HG03575 (cell line): ENCODE measurements at regions not wholly inside any gene's neighbourhood (a gene's known extent, or its start where the extent isn't known, plus 50 kb on each side); places are given as distances from the start of the nearest gene placed in this dataset.

Experiments used
- ATAC-seq: cut with Tn5 transposase; IDR thresholded peaks from one replicate; pipeline ENCODE4 v1.9.1; 2021; ENCODE audit not compliant: unreplicated experiment, insufficient number of reproducible peaks, low FRiP score; ENCODE audit errors: extremely low read depth

- ATAC-seq, result no peak
Measured at GRCh38 chr5:100479079-100479688, 56.0 kb upstream of the FAM174A start.

GRCh38 chr5:100472091-100472490, 63.1 kb upstream of the FAM174A start:
- ATAC-seq, result no peak

- ATAC-seq, result peak; percentile 85
Measured at GRCh38 chr5:100469767-100470166, 65.4 kb upstream of the FAM174A start.

GRCh38 chr5:100464418-100464817, 70.8 kb upstream of the FAM174A start:
- ATAC-seq, result no peak

- ATAC-seq, result no peak
Measured at GRCh38 chr5:100456615-100457014, 78.6 kb upstream of the FAM174A start.

GRCh38 chr5:100452126-100452525, 83.0 kb upstream of the FAM174A start:
- no peak for ATAC-seq

- no peak for ATAC-seq
Measured at GRCh38 chr5:100448111-100448528, 87.1 kb upstream of the FAM174A start.

GRCh38 chr5:100446879-100447430, 88.2 kb upstream of the FAM174A start:
- ATAC-seq, result no peak

- no peak for ATAC-seq
Measured at GRCh38 chr5:100444961-100445360, 90.2 kb upstream of the FAM174A start.

GRCh38 chr5:100434815-100435214, 100.4 kb upstream of the FAM174A start:
- no peak for ATAC-seq

- no peak for ATAC-seq
Measured at GRCh38 chr5:100432741-100433140, 102.4 kb upstream of the FAM174A start.

- ATAC-seq, result no peak
Measured at GRCh38 chr5:100430268-100431195, 104.6 kb upstream of the FAM174A start.

- ATAC-seq, result no peak
Measured at GRCh38 chr5:100424787-100425186, 110.4 kb upstream of the FAM174A start.

GRCh38 chr5:100424017-100424416, 111.2 kb upstream of the FAM174A start:
- ATAC-seq, result no peak

GRCh38 chr5:100423330-100423729, 111.8 kb upstream of the FAM174A start:
- no peak for ATAC-seq

GRCh38 chr5:100421360-100421759, 113.8 kb upstream of the FAM174A start:
- no peak for ATAC-seq

- ATAC-seq, result no peak
Measured at GRCh38 chr5:100418231-100418630, 116.9 kb upstream of the FAM174A start.

- no peak for ATAC-seq
Measured at GRCh38 chr5:100409660-100410151, 125.5 kb upstream of the FAM174A start.

- ATAC-seq, result no peak
Measured at GRCh38 chr5:100407053-100407452, 128.1 kb upstream of the FAM174A start.

- ATAC-seq, result no peak
Measured at GRCh38 chr5:100406640-100407039, 128.5 kb upstream of the FAM174A start.
